ENCODE measurements at regions not wholly inside any gene's neighbourhood (a gene's known extent, or its start where the extent isn't known, plus 50 kb on each side); places are given as distances from the start of the nearest gene placed in this dataset.
A peak's percentile ranks its signal among the peaks of the same experiment; 100 is the strongest.
"Not testable (repeated sequence)": the region's sequence is repeated elsewhere in the genome, so short reads cannot be mapped to it uniquely, and the experiment has no call there.

DNA sequence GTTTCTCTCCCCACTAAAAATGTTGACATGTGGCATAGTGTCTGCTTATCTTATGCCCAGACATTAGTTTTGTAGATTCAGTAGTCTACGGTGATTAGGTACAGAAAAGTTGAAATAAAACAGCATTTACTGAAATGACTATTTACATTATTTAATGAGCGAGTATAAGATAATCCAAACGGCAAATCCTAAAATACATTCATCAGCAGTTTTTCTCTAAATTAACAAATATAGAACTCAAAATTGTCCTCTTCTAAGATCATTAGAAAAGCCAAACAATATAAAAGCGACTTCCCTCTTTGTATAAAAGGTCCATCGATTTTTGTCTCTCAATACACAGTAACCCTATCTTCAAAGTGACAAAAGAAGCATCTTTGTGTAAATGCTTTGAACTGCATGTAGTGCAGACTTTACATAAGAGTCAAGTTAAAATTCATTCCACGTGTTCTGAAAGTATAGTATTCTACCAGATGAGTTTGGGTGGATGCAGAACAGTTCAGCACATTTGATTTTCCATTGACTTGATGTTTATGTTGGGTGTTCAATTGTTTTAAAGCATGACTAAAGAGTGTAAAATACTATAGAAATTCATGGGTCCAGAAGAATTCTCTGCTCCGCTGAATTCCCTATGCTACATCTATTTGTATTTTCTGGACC, 480.8 kb upstream of the DPH6 start:
- intact Hi-C loops (cut with DNase I), result no loop called here
- WGBS, 2 donors, result 73 to 81% methylated on average over 7 of the region's 7 CpGs
- no peak for FAIRE-seq

DNA sequence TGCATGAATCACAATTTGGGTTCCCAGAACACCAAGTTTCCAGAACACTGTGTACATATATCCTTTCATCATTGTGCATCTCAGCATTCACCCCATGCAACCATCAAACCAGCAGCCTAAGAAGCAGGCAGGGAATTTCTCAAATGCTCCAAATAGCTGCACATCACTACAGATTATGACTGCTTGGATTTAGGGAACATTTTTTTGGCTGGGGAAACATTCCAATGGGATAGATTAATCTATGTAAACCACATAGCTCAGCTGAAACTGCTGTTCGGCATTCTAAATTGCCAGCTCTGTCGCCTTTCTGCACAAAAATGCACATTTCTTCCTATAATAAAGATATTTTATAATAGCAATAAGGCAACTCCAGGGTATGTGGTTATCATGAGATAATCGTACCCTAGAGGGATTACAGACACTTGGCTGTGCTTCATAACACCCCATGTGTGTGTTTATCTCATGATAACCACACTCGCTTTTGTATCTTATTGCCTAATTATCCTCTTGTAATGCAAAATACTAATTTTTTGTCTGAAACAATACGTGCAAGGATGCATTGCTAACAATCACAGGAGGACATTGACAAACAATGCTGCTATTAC, 483.7 kb upstream of the DPH6 start:
- Histone ChIP-seq H3K27ac (no peak overlapping the region), H3K9me3 (no peaks in the 10 kb centered on the region), H3K27me3 (no peaks in the 10 kb centered on the region), H3K4me3 (no peak overlapping the region), H3K36me3 (no peaks in the 10 kb centered on the region), H3K4me1 (no peaks in the 10 kb centered on the region)
- no peak for FAIRE-seq
- no peak for ATAC-seq
- TF ChIP-seq, protein P1, sequence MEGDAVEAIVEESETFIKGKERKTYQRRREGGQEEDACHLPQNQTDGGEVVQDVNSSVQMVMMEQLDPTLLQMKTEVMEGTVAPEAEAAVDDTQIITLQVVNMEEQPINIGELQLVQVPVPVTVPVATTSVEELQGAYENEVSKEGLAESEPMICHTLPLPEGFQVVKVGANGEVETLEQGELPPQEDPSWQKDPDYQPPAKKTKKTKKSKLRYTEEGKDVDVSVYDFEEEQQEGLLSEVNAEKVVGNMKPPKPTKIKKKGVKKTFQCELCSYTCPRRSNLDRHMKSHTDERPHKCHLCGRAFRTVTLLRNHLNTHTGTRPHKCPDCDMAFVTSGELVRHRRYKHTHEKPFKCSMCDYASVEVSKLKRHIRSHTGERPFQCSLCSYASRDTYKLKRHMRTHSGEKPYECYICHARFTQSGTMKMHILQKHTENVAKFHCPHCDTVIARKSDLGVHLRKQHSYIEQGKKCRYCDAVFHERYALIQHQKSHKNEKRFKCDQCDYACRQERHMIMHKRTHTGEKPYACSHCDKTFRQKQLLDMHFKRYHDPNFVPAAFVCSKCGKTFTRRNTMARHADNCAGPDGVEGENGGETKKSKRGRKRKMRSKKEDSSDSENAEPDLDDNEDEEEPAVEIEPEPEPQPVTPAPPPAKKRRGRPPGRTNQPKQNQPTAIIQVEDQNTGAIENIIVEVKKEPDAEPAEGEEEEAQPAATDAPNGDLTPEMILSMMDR (IDR thresholded peaks at IDR 0.05), result no peak
- intact Hi-C loops (cut with DNase I), result no loop called here
- WGBS, 2 donors, result 72 to 77% methylated on average over 5 of the region's 5 CpGs
- DNase-seq, result no peak

More for the DNA sequence above, 480.8 kb upstream of the DPH6 start:
- Histone ChIP-seq H3K27ac (no peak overlapping the region), H3K27me3 (no peaks in the 10 kb centered on the region), H3K4me3 (no peak overlapping the region), H3K9me3 (no peaks in the 10 kb centered on the region), H3K4me1 (no peaks in the 10 kb centered on the region), H3K36me3 (no peaks in the 10 kb centered on the region)
- DNase-seq (no peak), ATAC-seq (no peak)
- TF ChIP-seq, protein P1 (IDR thresholded peaks at IDR 0.05), result no peak

DNA sequence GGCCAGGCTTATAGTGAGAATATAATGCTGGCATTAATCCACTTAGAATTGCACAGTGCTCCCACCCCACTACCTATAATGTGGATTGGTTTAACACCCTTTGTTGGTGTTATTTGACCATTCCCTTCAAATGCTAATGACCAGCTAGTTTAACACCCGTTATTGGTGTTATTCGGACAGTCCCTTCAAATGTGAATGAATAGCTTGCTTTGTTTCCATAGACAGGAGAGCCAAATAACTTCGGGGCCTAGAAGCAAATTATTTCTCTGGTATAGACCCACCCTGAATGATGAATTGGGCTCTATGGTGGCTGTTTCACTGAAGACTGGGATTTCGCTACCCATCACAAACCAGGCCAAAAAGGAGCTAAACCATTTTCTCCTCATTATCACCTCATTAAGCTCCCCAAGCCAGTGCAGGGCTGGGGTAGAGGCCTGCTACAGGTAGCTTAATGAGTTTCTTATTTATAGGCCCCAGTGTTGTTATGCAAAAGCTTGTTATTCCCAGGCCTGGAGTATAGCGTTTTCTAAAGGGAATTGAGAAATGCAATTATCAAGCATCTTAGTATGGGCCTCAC, 494.1 kb upstream of the DPH6 start:
- DNase-seq, result no peak
- WGBS, 2 donors, result 84 to 90% methylated on average over 5 of the region's 5 CpGs
- TF ChIP-seq, protein P1 (IDR thresholded peaks at IDR 0.05), result no peak
- H3K36me3 ChIP-seq, result no peaks in the 10 kb centered on the region
- H3K4me3 ChIP-seq, result no peak overlapping the region
- intact Hi-C loops (cut with DNase I), result no loop called here
- no peak for FAIRE-seq
- H3K27ac ChIP-seq, result no peak overlapping the region
- H3K4me1 ChIP-seq, result no peaks in the 10 kb centered on the region
- H3K9me3 ChIP-seq, result no peaks in the 10 kb centered on the region
- no peak for ATAC-seq
- peaks cover 0 to 2% (median 0%) of the 10 kb centered on the region in 4 donors for H3K27me3 ChIP-seq

DNA sequence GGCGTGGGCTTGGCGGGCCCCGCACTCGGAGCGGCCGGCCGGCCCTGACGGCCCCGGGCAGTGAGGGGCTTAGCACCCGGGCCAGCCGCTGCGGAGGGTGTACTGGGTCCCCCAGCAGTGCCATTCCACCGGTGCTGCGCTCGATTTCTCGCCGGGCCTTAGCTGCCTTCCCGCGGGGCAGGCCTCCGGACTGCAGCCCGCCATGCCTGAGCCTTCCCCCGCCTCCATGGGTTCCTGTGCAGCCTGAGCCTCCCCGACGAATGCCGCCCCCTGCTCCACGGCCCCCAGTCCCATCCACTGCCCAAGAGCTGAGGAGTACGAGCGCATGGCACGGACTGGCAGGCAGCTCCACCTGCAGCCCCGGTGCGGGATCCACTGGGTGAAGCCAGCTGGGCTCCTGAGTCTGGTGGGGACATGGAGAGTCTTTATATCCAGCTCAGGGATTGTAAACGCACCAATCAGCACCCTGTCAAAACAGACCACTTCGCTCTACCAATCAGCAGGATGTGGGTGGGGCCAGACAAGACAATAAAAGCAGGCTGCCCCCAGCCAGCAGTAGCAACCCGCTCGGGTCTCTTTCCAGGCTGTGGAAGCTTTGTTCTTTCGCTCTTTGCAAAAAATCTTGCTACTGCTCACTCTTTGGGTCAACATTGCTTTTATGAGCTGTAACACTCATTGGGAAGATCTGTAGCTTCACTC, 501.2 kb upstream of the DPH6 start:
- not testable (repeated sequence) for FAIRE-seq

DNA sequence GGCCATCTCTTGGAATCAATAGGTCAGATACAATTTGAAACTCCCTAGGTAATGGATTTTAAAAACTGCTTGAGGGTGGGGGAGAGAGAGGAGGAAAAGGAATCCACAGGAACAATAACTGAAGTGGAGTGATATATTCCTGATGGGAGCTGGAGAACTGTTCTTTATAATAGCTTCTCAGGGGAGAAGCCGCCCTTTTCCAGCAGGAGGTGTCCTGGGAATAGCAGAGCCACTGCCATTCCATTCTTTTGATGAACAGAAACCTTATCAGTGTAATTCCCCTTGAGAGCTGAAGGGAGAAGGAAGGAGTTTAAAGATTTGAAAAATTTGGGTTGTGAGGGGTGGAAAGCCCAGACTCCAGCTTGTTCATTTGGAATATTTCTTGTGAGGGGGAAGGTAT, 504.9 kb upstream of the DPH6 start:
- DNase-seq (no peak), ATAC-seq (no peak), FAIRE-seq (no peak)
- no peak overlapping the region for H3K4me3 ChIP-seq
- H3K27ac ChIP-seq, result no peak overlapping the region
- no peaks in the 10 kb centered on the region for H3K9me3 ChIP-seq
- TF ChIP-seq, protein P1 (IDR thresholded peaks at IDR 0.05), result no peak
- H3K27me3 ChIP-seq, result no peaks in the 10 kb centered on the region
- no peaks in the 10 kb centered on the region for H3K36me3 ChIP-seq
- intact Hi-C loops (cut with DNase I), result no loop called here
- 88 to 92% methylated on average over 1 of the region's 1 CpG for WGBS, 2 donors
- H3K4me1 ChIP-seq, result no peaks in the 10 kb centered on the region

More for the DNA sequence above, 501.2 kb upstream of the DPH6 start:
- H3K9me3 ChIP-seq; intact Hi-C loops (cut with DNase I); H3K4me1 ChIP-seq; ATAC-seq; H3K27ac ChIP-seq; H3K36me3 ChIP-seq; H3K4me3 ChIP-seq; H3K27me3 ChIP-seq: not testable (repeated sequence)
- whole genome bisulfite sequencing, 2 donors, result 93 to 97% methylated on average over 36 of the region's 36 CpGs
- DNase-seq, result peak in 1 of 6 donors; percentile 40

DNA sequence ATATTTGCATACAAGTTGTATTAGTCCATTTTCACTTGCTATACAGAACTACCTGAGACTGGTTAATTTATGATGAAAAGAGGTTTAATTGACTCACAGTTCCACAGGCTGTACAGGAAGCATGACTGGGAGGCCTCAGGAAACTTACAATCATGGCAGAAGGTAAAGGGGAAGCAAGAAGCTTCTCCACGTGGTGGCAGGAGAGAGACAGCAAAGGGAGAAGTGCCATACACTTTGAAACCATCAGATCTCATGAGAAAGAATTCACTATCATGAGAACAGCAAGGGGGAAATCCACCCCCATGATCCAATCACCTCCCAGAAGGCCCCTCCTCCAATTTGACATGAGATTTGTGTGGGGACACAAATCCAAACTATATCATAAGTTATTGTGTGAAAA, 506.7 kb upstream of the DPH6 start:
- H3K27ac ChIP-seq; H3K9me3 ChIP-seq; H3K36me3 ChIP-seq; ATAC-seq; DNase-seq; H3K27me3 ChIP-seq; H3K4me1 ChIP-seq; intact Hi-C loops (cut with DNase I); FAIRE-seq; H3K4me3 ChIP-seq: not testable (repeated sequence)
- 32 to 47% methylated on average over 1 of the region's 1 CpG for WGBS, 2 donors

All from pancreas (tissue), 10 donors.